HL-60 (cell line): ENCODE measurements at regions not wholly inside any gene's neighbourhood (a gene's known extent, or its start where the extent isn't known, plus 50 kb on each side); places are given as distances from the start of the nearest gene placed in this dataset.

Experiments used
- DNase-seq, 2 experiments: peaks; one replicate each; pipeline ENCODE4 v3.0.0-alpha.2; 2010 to 2020; ENCODE audit warnings: low read depth in 1 of 2, low spot score in 1 of 2
- H3K27ac ChIP-seq: fragments of 250-450 bp; sonication (Bioruptor Pico); replicated peaks from 2 replicates; pipeline ENCODE4 v1.5.1; 2020; ENCODE audit warnings: mild to moderate bottlenecking, moderate library complexity
- H3K27me3 ChIP-seq: fragments of 250-450 bp; sonication (Bioruptor Pico); 2 replicates; pipeline ENCODE4 v1.5.1; 2021; ENCODE audit warnings: mild to moderate bottlenecking, moderate library complexity; ENCODE audit not compliant: insufficient read depth, poor library complexity, severe bottlenecking
- H3K4me3 ChIP-seq: replicated peaks from 2 replicates; pipeline ENCODE4 v1.5.1; 2011; ENCODE audit warnings: mild to moderate bottlenecking, control low read depth, low read length; ENCODE audit not compliant: insufficient read depth
- GABPA ChIP-seq: IDR thresholded peaks from 2 replicates; pipeline ENCODE4 v1.6.1; 2012; ENCODE audit warnings: low read depth
- POLR2AphosphoS5 ChIP-seq: IDR thresholded peaks from 2 replicates; pipeline ENCODE4 v1.6.1; 2012; ENCODE audit warnings: low read depth
- REST ChIP-seq: IDR thresholded peaks from 2 replicates; pipeline ENCODE4 v1.6.1; 2012; ENCODE audit warnings: low read depth; ENCODE audit not compliant: insufficient replicate concordance
- SPI1 ChIP-seq: IDR thresholded peaks from 2 replicates; pipeline ENCODE4 v1.6.1; 2012; ENCODE audit warnings: low read depth, mild to moderate bottlenecking, borderline replicate concordance
- TF ChIP-seq, protein P1 (sequence below): IDR thresholded peaks from one replicate; pipeline ENCODE4 v1.5.1; 2011; ENCODE audit warnings: low read length, control low read depth, inconsistent platforms; ENCODE audit not compliant: insufficient read depth

DNA sequence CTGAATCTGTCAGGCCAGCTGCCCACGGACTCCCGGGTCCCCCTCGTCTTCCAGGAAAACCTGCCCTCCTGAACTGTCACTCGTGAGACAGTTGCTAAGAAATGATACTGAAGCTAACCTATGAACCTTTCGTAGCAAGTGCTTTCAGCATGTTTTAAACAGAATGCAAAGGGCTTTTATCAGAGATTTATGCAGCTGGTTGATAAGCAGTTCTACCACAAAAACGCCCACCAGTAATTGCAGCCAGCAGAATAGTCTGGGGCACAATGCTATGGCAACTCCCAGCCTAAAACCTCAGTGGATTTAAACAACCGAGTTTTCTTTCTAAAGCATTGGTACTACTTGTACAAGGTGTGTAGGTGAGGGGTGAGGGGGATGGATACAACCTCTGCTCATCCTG, 97.5 kb downstream of the IRX2 start:
- TF ChIP-seq, protein P1, sequence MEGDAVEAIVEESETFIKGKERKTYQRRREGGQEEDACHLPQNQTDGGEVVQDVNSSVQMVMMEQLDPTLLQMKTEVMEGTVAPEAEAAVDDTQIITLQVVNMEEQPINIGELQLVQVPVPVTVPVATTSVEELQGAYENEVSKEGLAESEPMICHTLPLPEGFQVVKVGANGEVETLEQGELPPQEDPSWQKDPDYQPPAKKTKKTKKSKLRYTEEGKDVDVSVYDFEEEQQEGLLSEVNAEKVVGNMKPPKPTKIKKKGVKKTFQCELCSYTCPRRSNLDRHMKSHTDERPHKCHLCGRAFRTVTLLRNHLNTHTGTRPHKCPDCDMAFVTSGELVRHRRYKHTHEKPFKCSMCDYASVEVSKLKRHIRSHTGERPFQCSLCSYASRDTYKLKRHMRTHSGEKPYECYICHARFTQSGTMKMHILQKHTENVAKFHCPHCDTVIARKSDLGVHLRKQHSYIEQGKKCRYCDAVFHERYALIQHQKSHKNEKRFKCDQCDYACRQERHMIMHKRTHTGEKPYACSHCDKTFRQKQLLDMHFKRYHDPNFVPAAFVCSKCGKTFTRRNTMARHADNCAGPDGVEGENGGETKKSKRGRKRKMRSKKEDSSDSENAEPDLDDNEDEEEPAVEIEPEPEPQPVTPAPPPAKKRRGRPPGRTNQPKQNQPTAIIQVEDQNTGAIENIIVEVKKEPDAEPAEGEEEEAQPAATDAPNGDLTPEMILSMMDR, result no peak
- TF ChIP-seq POLR2AphosphoS5, result no peak
- no peak for TF ChIP-seq SPI1
- no peak for TF ChIP-seq REST
- no peak for TF ChIP-seq GABPA
- Histone ChIP-seq H3K4me3 (no peak overlapping the region), H3K27ac (no peak overlapping the region), H3K27me3 (no peaks in the 10 kb centered on the region)
- DNase-seq, result no peak

GRCh38 chr5:2651116-2651515, 100.4 kb downstream of the IRX2 start:
- TF ChIP-seq, protein P1, result no peak
- no peak for TF ChIP-seq SPI1
- no peak for TF ChIP-seq GABPA
- no peak for TF ChIP-seq REST
- TF ChIP-seq POLR2AphosphoS5, result no peak
- H3K27ac ChIP-seq, result no peak overlapping the region
- no peak overlapping the region for H3K4me3 ChIP-seq
- DNase-seq, result no peak
- no peaks in the 10 kb centered on the region for H3K27me3 ChIP-seq

DNA sequence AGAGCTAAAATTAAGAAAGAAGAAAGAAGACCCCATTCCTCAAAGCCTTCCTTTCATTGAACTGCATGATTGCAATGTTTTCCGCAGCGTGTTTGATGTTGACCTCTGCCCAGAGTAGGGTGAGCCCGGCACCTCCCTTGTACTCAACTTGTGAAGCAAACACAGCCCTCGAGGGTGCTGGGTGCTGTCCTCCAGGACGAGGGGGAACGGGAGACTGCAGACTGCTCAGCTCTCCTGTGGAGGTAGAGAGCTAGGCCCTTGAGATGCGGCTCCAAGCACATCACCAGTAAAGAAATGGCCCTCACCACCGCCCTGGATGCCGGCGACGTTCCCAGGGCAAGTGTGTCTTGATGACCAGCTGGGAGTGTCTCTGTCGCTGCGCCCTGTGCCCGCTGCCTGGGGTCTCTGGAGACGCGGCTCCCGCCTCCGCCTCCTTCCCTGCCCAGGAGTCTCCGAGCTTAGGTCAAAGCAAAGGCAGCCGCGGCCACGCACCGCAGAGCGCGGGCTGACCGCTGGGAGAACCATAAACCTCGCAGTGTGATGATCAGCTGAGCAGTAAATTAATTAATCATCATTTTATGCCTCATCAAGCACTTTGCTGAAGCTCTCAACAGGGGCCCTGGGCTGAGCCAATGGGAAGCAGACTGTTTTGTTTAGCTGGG, 108.7 kb downstream of the IRX2 start:
- H3K4me3 ChIP-seq, result no peak overlapping the region
- TF ChIP-seq REST (no peak), SPI1 (no peak), GABPA (no peak), POLR2AphosphoS5 (no peak)
- TF ChIP-seq, protein P1, result no peak
- H3K27ac ChIP-seq, result no peak overlapping the region
- DNase-seq, result no peak
- no peaks in the 10 kb centered on the region for H3K27me3 ChIP-seq
